ENCODE measurements at regions not wholly inside any gene's neighbourhood (a gene's known extent, or its start where the extent isn't known, plus 50 kb on each side); places are given as distances from the start of the nearest gene placed in this dataset.
A peak's percentile ranks its signal among the peaks of the same experiment; 100 is the strongest.
"Not testable (repeated sequence)": the region's sequence is repeated elsewhere in the genome, so short reads cannot be mapped to it uniquely, and the experiment has no call there.

DNA sequence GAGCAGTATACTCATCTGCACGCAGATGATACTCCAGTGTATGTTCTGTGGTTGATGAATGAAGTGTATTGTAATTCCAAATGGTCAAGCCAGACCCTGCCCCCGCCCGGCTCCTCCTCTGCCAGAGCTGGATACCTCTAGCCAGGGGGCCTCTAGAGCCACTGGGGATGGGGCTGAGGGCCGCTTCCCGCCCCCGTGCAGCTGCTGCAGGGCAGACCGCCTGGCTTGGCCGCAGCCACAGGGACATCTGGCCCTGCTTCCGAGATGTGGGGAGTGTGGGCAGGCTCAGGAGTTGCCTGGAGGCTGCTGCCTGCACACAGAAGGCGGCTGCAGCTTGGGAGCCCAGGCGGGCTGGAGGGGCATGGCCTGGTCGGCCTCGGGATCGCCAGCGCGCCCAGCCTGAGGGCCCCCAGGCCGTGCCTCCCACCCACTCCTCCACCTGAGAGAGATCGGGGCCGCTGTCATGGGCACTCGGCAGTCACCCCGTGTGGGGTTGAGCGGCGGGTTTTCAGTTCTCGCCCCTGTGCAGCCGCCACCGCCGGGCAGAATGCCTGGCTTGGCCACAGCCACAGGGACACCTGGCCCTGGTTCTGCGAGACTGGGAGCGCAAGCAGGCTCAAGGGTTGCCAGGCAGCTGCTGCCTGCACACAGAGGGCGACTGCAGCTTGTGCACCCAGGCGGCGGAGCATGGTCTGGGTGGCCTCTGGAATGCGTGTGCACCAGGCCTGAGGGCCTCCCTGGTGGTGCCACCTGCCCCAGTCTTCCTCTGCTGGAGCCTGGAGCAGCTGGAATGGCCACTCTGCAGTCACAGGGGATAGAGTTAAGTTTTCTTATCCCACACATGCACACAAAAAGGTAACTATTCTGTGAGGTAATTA is 1643.7 kb downstream of the SPATA31A7 start:
- DNase-seq (ENCODE audit: low spot score): not testable (repeated sequence)

DNA sequence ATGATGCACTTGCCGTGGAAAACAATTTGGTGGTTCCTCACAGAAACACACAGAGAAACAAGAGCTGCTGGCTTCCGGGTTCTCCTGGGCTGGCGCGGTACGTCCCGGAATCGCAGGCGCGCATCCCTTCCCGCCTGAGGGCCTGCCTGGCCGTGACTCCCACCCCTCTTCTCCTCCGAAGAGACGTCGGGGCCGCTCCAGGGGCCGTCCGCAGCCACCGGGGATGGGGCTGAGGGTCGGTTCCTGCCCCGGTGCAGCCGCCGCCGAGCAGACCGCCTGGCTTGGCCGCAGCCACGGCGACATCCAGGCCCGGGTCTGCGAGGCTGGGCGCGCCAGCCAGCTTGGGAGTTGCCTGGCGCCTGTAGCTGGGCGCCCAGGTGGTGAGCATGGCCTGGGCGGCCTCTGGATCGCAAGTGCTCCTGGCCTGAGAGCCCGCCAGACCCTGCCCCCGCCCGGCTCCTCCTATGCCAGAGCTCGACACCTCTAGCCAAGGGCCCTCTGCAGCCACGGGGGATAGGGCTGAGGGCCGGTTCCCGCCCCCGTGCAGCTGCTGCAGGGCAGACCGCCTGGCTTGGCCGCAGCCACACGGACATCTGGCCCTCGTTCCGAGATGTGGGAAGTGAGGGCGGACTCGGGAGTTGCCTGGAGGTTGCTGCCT is 1647.5 kb downstream of the SPATA31A7 start:
- not testable (repeated sequence) for DNase-seq (ENCODE audit: low spot score)

GRCh38 chr9:62838024-62838718 is 1648.3 kb downstream of the SPATA31A7 start:
- peak; percentile 97 for DNase-seq (ENCODE audit: low spot score)

DNA sequence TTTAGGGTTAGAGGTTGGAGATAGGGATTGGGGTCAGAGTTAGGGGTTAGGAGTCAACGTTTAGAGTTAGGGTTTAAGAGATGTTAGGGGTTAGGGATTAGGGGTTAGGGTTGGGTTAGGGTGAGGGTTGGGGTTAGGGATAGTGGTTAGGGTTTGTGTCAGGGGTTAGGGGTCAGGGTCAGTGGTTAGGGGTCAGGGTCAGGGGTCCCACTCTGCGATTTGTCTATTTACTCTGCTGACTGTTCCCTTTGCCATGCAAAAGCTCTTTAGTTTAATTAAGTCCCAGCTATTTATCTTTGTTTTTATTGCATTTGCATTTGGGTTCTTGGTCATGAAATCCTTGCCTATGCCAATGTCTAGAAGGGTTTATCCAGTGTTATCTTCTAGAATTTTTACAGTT is 1649.3 kb downstream of the SPATA31A7 start:
- DNase-seq (ENCODE audit: low spot score): not testable (repeated sequence)

- DNase-seq (ENCODE audit: low spot score): not testable (repeated sequence)
These were observed 1653.3 kb downstream of the SPATA31A7 start for GRCh38 chr9:62843145-62843544.

GRCh38 chr9:62843706-62844290 is 1654.0 kb downstream of the SPATA31A7 start:
- not testable (repeated sequence) for DNase-seq (ENCODE audit: low spot score)

DNA sequence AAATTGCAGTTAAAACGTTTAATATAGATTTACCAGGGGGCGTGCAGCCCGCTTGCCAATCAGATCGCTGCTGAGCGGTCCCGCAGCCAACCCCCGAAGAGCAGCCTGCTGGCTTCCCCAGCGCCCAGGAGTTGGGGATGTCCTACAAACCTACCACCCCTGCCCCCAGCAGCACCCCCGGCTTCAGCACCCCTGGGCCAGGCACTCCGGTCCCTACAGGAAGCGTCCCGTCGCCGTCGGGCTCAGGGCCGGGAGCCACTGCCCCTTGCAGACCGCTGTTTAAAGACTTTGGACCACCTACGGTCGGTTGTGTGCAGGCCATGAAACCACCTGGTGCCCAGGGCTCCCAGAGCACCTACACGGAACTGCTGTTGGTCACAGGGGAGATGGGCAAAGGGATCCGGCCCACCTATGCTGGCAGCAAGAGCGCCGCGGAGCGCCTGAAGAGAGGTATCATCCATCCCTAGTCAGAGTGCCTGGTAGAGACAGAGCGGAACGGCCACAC is 1654.9 kb downstream of the SPATA31A7 start:
- not testable (repeated sequence) for DNase-seq (ENCODE audit: low spot score)

DNA sequence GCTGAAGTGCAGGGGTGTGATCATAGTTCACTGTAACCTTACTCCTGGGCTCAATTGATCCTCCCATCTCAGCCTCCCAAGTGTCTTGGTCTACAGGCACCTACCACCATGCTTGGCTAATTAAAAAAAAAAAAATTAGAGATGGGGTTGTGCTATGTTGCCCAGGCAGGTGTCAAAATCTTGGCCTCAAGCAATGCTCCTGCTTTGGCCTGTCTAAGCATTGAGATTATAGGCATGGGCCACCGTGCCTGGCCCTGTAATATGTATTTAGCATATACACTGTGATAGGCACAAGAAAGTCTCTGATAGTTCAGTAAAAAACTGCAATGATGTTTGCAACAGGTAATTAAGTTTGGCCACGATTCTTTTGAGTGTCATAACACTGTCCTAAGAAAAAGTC is 1658.4 kb downstream of the SPATA31A7 start:
- not testable (repeated sequence) for DNase-seq (ENCODE audit: low spot score)

GRCh38 chr9:62849991-62850390 is 1660.2 kb downstream of the SPATA31A7 start:
- not testable (repeated sequence) for DNase-seq (ENCODE audit: low spot score)

- DNase-seq (ENCODE audit: low spot score): not testable (repeated sequence)
These were observed 1667.4 kb downstream of the SPATA31A7 start for GRCh38 chr9:62857280-62857679.

- not testable (repeated sequence) for DNase-seq (ENCODE audit: low spot score)
These were observed 1668.4 kb downstream of the SPATA31A7 start for GRCh38 chr9:62858240-62858639.

DNA sequence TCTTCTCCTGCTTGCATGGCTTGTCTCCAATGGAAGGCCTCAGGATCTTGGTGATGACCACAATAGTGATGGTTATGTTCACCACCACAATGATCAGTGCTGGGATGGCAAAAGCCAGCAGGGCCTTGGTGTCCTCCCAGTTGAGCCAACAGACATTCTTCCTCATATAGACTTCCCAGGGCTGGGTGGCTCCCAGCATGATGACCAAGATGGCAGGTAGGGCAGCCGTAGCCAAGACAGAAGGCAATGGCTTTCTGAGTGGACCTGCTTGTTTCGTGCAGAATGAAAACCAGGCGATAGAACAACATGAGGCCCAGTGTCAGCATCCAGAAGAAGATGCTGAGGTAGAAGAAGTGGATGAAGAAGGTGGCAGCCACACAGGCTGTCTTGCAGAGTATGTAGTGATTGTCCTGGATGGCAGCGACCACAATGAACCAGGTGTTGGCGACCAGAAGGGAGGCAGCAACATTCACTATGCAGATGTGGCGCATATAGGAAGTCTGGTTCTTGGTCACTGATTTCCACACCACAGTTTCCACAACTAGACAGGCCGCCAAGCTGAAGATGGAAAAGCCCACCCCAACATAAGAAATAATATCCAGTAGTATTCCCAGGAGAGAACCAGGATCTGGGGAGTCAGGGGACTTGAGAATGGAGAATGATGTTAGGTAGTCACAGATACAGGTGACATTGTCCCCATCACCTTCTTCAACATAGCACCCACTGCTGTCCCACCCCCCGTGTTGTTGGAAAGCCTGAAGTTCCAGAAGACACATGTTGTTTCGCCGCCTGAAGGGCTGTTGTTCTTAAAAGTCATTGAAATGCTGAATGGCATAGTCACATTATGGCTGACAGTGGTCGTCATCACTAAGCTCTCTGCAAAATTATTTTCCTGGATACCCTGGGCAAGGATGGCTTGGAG is 1671.4 kb downstream of the SPATA31A7 start:
- DNase-seq (ENCODE audit: low spot score): not testable (repeated sequence)

DNA sequence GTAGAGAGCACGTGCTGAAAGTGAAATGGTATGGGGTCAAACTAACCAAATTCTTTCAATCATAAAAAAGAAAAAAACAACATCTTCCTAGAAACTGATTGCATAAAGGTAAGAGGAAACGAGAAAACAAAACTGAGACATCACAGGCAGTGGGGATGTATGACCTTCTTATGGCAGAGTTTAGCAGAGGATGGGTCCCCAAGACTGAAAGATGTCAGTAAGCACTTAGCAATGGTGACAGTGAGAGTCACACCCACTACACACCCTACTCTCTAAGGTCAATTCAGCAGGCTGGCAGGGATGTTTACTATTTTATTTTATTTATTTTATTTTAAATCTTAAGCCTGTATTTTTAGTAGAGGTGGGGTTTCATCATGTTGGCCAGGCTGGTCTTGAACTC is 1672.3 kb downstream of the SPATA31A7 start:
- not testable (repeated sequence) for DNase-seq (ENCODE audit: low spot score)

GRCh38 chr9:62863319-62863718 is 1673.5 kb downstream of the SPATA31A7 start:
- DNase-seq (ENCODE audit: low spot score): peak; percentile 90

DNA sequence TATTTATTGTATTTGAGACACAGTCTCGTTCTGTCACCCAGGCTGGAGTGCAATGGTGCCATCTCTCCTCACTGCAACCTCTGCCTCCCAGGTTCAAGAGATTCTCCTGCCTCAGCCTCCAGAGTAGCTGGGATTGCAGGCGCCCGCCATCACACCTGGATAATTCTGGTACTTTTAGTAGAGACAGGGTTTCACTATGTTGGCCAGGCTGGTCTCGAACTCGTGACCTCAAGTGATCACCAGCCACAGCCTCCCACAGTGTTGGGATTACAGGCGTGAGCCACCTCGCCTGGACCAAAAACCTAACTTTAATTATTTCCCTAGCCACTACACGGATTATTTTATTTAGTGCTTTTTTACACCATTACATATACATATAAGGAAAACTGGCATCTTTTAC is 1674.0 kb downstream of the SPATA31A7 start:
- DNase-seq (ENCODE audit: low spot score): not testable (repeated sequence)

DNA sequence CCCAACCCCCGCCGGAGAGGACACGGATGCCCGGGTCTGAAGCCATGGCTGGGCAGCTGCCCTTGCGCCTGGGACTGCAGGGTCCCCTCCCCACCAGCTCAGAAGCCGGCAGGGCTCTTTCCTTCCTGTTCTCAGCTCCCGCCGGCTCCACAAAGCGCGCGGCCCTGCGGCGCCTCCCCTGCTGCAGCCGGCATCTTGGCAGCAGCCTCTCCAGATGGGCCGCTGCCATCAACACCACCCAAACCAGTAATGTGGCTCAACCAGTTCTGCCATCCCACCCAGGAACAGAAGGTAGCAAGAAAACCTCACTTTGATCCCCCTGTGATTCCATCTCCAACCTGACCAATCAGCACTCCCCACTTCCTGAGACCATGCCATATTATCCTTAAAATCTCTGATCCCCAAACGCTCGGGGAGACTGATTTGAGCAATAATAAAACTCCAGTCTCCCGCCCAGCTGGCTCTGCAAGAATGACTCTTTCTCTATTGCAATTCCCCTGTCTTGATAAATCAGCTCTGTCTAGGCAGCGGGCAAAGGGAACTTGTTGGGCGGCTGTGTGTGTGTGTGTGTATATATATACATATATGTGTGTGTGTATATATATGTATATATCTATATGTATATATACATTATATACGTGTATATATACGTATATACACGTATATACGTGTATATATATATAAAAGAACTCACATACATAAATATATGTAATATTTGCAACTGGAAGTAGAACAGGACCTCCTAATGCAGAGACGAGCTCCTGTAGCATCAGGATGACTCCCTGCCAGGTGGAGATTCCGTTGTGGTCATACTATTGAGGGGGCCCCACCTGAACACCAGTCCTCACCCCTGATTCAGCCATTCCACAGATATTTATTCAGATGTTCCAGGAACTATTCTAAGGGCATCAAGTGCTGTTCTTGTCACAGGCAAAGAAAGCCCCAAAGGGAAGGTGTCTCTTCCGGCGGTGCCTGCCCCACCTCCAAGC is 1674.9 kb downstream of the SPATA31A7 start:
- peak; percentile 85 for DNase-seq (ENCODE audit: low spot score)

GRCh38 chr9:62869061-62869460 is 1679.2 kb downstream of the SPATA31A7 start:
- not testable (repeated sequence) for DNase-seq (ENCODE audit: low spot score)

DNA sequence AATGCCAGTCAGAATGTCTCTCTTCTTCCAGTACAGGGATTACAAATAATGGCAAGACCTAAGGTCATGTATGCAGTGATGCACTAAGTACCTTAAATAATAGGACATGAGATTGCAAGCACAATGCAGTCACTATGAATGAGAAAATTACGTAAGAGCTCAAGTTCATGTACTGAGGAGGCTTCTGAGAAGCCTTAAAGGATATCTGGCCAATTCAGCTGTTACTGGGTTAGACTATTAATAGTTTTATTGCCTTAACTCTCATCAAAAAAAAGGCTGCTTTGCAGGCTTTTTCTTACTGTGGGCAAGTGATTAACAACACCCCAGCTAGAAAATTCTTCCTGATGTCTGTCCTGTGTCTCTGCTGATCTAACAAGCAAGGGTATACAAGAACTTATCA is 1681.9 kb downstream of the SPATA31A7 start:
- DNase-seq (ENCODE audit: low spot score): not testable (repeated sequence)

GRCh38 chr9:62874213-62874612 is 1684.4 kb downstream of the SPATA31A7 start:
- DNase-seq (ENCODE audit: low spot score): not testable (repeated sequence)

Data from ureter (tissue), 1 donor.